GM23338 (cell line): ENCODE measurements at regions not wholly inside any gene's neighbourhood (a gene's known extent, or its start where the extent isn't known, plus 50 kb on each side); places are given as distances from the start of the nearest gene placed in this dataset.

Experiments used
- ATAC-seq: fragments of 200-7000 bp; cut with Tn5 transposase; 3 replicates; pipeline ENCODE4 v1.9.1; 2020
- DNase-seq: peaks from one replicate; pipeline ENCODE4 v3.0.0-alpha.2; 2015; ENCODE audit warnings: low spot score
- H2AFZ ChIP-seq: fragments of 200-600 bp; sonication (generic); 2 replicates; pipeline ENCODE4 v1.8.0; 2016; ENCODE audit warnings: antibody characterized with exemption, mild to moderate bottlenecking, moderate library complexity
- H3F3A ChIP-seq: fragments of 200-600 bp; sonication (generic); replicated peaks from 2 replicates; pipeline ENCODE4 v1.8.0; 2017; ENCODE audit warnings: antibody characterized with exemption, mixed run types, low read depth
- H3K27ac ChIP-seq: fragments of 200-600 bp; sonication (generic); 2 replicates; pipeline ENCODE4 v1.6.1; 2016; ENCODE audit warnings: low read depth
- H3K27me3 ChIP-seq: fragments of 200-600 bp; sonication (generic); 2 replicates; pipeline ENCODE4 v1.8.0; 2016; ENCODE audit warnings: mild to moderate bottlenecking, mixed run types, moderate library complexity; ENCODE audit not compliant: insufficient read depth
- H3K36me3 ChIP-seq: fragments of 200-600 bp; sonication (generic); 2 replicates; pipeline ENCODE4 v1.8.0; 2016; ENCODE audit warnings: mild to moderate bottlenecking; ENCODE audit not compliant: insufficient read depth
- H3K4me1 ChIP-seq: fragments of 200-600 bp; sonication (generic); 2 replicates; pipeline ENCODE4 v1.8.0; 2016; ENCODE audit warnings: mild to moderate bottlenecking, moderate library complexity; ENCODE audit not compliant: insufficient read depth
- H3K4me2 ChIP-seq: fragments of 200-600 bp; sonication (generic); 2 replicates; pipeline ENCODE4 v1.7.1; 2017; ENCODE audit warnings: mixed run types
- H3K4me3 ChIP-seq: fragments of 200-600 bp; sonication (generic); 2 replicates; pipeline ENCODE4 v1.6.1; 2016; ENCODE audit warnings: mixed run types
- H3K79me2 ChIP-seq: fragments of 200-600 bp; sonication (generic); replicated peaks from 2 replicates; pipeline ENCODE4 v1.8.0; 2017; ENCODE audit warnings: mild to moderate bottlenecking; ENCODE audit not compliant: insufficient read depth
- H3K9me2 ChIP-seq: fragments of 200-600 bp; sonication (generic); 2 replicates; pipeline ENCODE4 v1.8.0; 2017; ENCODE audit not compliant: insufficient read depth
- H4K20me1 ChIP-seq: fragments of 200-600 bp; sonication (generic); replicated peaks from 2 replicates; pipeline ENCODE4 v1.8.0; 2017; ENCODE audit warnings: mild to moderate bottlenecking; ENCODE audit not compliant: insufficient read depth
- H3K27ac Mint-ChIP-seq: 2 replicates; pipeline ENCODE4 v1.8.0; 2020; ENCODE audit warnings: inconsistent platforms, mild to moderate bottlenecking, moderate library complexity, mixed read lengths
- H3K27me3 Mint-ChIP-seq: 3 replicates; pipeline ENCODE4 v1.8.0; 2022; ENCODE audit warnings: low read depth, mild to moderate bottlenecking, moderate library complexity, mixed read lengths, inconsistent platforms; ENCODE audit not compliant: insufficient read depth, poor library complexity
- H3K36me3 Mint-ChIP-seq: 3 replicates; pipeline ENCODE4 v1.8.0; 2021; ENCODE audit warnings: low read depth, mild to moderate bottlenecking, inconsistent platforms, moderate library complexity, mixed read lengths
- H3K4me1 Mint-ChIP-seq: 3 replicates; pipeline ENCODE4 v1.8.0; 2020; ENCODE audit warnings: mild to moderate bottlenecking, inconsistent platforms, mixed read lengths
- H3K4me3 Mint-ChIP-seq: 3 replicates; pipeline ENCODE4 v1.8.0; 2021; ENCODE audit warnings: moderate library complexity, mild to moderate bottlenecking, inconsistent platforms, mixed read lengths
- H3K9me3 Mint-ChIP-seq: 3 replicates; pipeline ENCODE4 v1.8.0; 2020; ENCODE audit warnings: moderate library complexity, mild to moderate bottlenecking, inconsistent platforms, mixed read lengths
- CREB1 ChIP-seq: fragments of 250-450 bp; sonication (Bioruptor Pico); IDR thresholded peaks from 2 replicates; pipeline ENCODE4 v1.5.0; 2020; ENCODE audit warnings: low read depth, mild to moderate bottlenecking, moderate library complexity
- CTCF ChIP-seq, 2 experiments: fragments of 200-600 bp in 1 of 2; sonication (generic) in 1 of 2; conservative IDR thresholded peaks; 2 replicates each; pipeline versions ENCODE4 v1.5.1 to v1.6.1; 2016 to 2017; ENCODE audit warnings: antibody characterized with exemption in 2 of 2, low read depth in 2 of 2, mild to moderate bottlenecking in 2 of 2, moderate library complexity in 1 of 2
- EZH2 ChIP-seq: fragments of 200-600 bp; sonication (generic); IDR thresholded peaks from one replicate; pipeline ENCODE4 v1.8.0; 2017; ENCODE audit warnings: antibody characterized with exemption, mild to moderate bottlenecking, low read depth; ENCODE audit not compliant: unreplicated experiment
- EZH2phosphoT487 ChIP-seq: fragments of 200-600 bp; sonication (generic); IDR thresholded peaks from one replicate; pipeline ENCODE4 v1.8.1; 2018; ENCODE audit warnings: antibody characterized with exemption; ENCODE audit not compliant: unreplicated experiment
- JUNB ChIP-seq: IDR thresholded peaks from one replicate; pipeline ENCODE4 v1.6.1; 2016; ENCODE audit warnings: antibody characterized with exemption; ENCODE audit not compliant: unreplicated experiment
- NANOG ChIP-seq: IDR thresholded peaks from 2 replicates; pipeline ENCODE4 v1.6.1; 2016; ENCODE audit warnings: antibody characterized with exemption, borderline replicate concordance
- POLR2AphosphoS5 ChIP-seq: IDR thresholded peaks from 2 replicates; pipeline ENCODE4 v1.6.1; 2016; ENCODE audit warnings: antibody characterized with exemption, low read depth
- REST ChIP-seq: IDR thresholded peaks from one replicate; pipeline ENCODE4 v1.6.1; 2018; ENCODE audit warnings: antibody characterized with exemption; ENCODE audit not compliant: unreplicated experiment
- STAT1 ChIP-seq: IDR thresholded peaks from one replicate; pipeline ENCODE4 v1.6.1; 2016; ENCODE audit warnings: antibody characterized with exemption; ENCODE audit not compliant: unreplicated experiment
- ZNF114 ChIP-seq: fragments of 250-450 bp; sonication (Bioruptor Pico); IDR thresholded peaks from 2 replicates; pipeline ENCODE4 v1.5.0; 2020; ENCODE audit warnings: mild to moderate bottlenecking, moderate library complexity
- ZNF331 ChIP-seq: fragments of 250-450 bp; sonication (Bioruptor Pico); IDR thresholded peaks from 2 replicates; pipeline ENCODE4 v1.5.0; 2020; ENCODE audit warnings: low read depth, mild to moderate bottlenecking, moderate library complexity
- ZNF462 ChIP-seq: fragments of 250-450 bp; sonication (Bioruptor Pico); IDR thresholded peaks from 2 replicates; pipeline ENCODE4 v1.5.0; 2020; ENCODE audit warnings: mild to moderate bottlenecking, moderate library complexity

- Mint-ChIP-seq H3K27me3 (no peaks in the 10 kb centered on the region), H3K4me1 (no peaks in the 10 kb centered on the region), H3K4me3 (no peak overlapping the region), H3K36me3 (no peaks in the 10 kb centered on the region), H3K27ac (no peak overlapping the region), H3K9me3 (no peaks in the 10 kb centered on the region)
- TF ChIP-seq STAT1 (no peak), REST (no peak), EZH2 (no peak), EZH2phosphoT487 (no peak), CTCF (conservative IDR thresholded peaks at IDR 0.05; ENCODE audit: low read depth in 2 of 2) (no peak), ZNF462 (CRISPR knock-in tag) (no peak), ZNF331 (CRISPR knock-in tag) (no peak), POLR2AphosphoS5 (no peak), ZNF114 (CRISPR knock-in tag) (no peak), JUNB (no peak), NANOG (no peak), CREB1 (CRISPR knock-in tag) (no peak)
- Histone ChIP-seq H3K4me2 (no peak overlapping the region), H4K20me1 (no peaks in the 10 kb centered on the region), H3F3A (no peaks in the 10 kb centered on the region), H3K27ac (no peak overlapping the region), H3K36me3 (no peaks in the 10 kb centered on the region), H3K9me2 (no peaks in the 10 kb centered on the region), H3K4me1 (no peaks in the 10 kb centered on the region), H2AFZ (no peak overlapping the region), H3K27me3 (no peaks in the 10 kb centered on the region), H3K4me3 (no peak overlapping the region), H3K79me2 (no peaks in the 10 kb centered on the region)
- DNase-seq (no peak), ATAC-seq (no peak)
Measured at GRCh38 chr1:222202831-222203230, 345.1 kb downstream of the HHIPL2 start.
